Islet precursor cell (in vitro differentiated cells): ENCODE measurements at regions not wholly inside any gene's neighbourhood (a gene's known extent, or its start where the extent isn't known, plus 50 kb on each side); places are given as distances from the start of the nearest gene placed in this dataset.
A peak's percentile ranks its signal among the peaks of the same experiment; 100 is the strongest.

Experiments
- DNase-seq: peaks from one replicate; pipeline ENCODE4 v3.0.0-alpha.2; 2018

DNA sequence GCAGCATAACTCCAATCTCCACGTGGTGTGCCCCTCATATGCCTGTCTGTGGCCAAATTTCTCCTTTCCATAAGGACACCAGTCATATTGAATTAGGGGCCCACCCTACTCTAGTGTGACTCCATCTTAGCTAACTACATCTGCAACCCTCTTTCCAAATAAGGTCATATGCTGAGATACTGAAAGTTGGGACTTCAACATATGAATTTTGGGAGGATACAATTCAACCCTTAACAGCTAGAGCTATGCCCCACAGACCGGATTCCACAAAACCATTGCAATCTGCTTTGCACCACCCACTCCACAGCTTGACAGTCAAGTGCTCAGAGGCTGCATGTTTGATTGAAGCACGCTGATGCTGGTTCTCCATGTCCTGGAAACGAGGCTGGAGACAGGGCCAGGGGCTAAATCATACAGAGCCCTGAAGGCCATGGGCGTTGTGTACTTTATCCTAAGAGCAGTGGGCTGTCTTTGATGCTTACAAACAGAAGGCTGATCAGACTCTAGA is 122.8 kb downstream of the MTX3 start:
- DNase-seq: peak; percentile 34

DNA sequence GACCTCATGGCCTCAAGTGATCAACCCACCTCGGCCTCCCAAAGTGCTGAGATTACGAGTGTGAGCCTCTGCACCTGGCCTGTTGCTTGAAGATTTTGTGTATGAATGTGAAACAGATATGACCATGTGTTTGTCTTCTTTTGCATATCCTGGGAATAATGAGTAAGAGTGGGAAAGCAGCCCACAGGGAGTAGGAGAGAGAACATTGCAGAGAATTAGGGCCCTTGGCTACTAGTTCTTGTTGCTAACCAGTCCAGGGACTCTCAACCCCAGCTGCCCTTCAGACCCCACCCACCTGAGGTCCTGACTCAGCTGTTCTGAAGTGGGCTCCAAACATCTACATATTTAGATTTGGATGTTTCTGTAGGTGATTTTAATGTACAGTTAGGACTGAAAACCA is 125.5 kb downstream of the MTX3 start:
- peak; percentile 14 for DNase-seq

DNA sequence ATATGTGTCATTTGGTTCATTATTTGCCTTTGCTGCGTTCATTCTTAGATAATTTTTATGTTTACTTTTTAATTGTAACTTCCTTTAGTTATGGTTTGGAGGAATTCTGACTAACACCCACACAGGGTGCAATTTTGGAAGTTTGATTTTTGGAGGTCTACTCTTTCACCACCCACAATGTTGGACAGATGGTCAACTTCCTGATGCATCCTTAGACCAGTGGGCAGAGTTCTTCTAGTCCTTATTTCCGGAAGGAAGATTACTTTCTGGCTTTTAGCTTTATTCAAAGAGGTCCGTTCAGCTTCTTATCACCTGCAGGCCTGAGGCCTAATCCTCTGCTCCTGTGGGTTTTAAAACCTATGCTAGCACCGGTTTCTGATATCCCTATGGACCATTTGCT is 126.7 kb downstream of the MTX3 start:
- no peak for DNase-seq

DNA sequence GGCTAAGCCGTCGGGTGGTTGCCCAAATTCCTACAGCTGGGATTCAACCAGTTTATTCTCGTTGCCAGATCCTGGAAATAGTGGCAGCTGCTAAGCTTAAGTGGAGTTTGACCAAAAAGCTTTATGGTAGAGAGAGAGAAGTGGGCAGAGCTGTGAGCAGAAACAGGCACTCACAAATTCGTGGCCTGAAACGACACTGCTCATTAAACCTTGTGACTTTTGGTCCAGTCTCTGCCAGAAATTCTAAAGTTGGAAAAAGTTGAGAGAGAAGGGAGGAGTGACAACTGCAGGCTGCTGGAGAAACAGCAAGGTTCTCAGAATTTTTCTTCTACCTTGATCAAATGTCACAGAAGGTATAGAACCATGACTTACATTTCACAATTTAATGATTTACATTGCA is 131.5 kb downstream of the MTX3 start:
- peak; percentile 29 for DNase-seq

DNA sequence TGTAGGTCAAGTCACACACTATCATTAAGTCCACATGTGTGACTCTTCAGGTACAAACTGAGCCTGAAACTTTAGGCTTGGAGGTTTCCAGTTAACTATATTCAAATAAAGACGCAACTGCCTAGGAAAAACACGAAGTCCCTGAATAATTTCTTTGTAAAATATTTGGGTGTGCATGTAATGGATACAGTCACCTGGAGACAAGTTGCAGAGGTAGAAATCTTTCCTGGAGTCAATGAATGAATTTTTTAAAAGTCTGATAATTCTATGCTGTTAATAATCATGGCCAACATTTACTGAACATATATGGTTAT is 132.7 kb downstream of the MTX3 start:
- DNase-seq: no peak

DNA sequence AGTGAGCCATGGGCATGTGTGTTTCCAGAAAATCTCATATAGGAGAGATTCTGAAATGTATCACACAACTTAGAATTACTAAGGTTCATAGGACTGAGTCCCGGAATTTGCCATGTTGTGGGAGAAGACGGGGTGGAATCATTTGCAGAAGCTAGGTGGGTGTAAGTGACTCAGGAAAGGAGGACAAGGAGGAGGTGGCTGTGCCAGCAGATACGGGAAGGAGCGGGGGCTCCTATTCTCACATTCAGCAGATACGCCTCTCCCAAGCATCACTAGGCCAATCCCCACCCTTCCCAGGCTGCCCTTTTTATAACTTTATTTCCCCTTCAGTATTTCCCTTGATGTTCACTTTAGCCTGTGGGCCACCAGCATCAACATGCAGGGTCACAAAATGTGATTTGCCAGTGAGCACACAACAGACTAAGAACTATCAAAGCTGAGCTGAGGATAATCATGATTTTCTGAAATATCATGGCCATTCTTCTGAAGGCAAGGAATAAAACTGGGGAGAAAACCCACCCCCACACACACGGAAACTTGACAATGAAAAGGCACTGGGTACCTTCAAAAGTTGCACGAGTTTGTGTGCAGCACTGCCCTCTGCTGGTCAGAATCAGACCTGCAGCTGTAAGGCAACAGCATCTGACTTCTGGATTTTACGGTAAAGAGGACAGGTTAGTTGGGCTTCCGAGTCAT is 133.2 kb downstream of the MTX3 start:
- DNase-seq: peak; percentile 83

DNA sequence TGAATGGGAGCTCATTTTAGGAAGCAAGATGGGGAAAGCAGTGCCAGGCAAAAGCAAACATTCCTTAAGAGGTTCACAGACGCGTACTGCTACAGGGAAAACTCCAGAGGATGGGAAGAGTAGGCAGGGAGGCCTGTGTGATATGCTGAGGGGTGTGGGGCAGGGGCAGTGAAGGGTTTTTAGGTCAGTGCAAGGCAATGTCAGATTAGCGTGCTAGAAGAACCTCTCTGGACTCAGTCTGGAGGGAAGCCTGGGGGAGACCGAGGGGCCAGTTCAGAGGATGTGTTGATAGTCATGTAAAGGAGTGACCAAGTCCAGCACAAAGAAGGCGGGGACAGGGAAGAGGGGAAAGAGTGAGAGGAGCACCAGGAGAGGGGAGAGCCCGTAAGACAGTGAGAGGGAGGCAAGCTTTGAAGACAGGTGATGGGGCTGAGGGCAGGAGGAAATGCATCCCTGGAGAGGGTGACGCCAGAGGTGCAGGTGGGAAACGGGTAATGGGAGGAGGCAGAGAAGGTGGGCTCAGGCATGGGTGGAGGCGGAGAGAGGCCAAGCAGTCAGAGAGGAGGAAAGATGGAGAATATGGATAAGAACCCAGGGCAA is 134.5 kb downstream of the MTX3 start:
- peak; percentile 32 for DNase-seq

DNA sequence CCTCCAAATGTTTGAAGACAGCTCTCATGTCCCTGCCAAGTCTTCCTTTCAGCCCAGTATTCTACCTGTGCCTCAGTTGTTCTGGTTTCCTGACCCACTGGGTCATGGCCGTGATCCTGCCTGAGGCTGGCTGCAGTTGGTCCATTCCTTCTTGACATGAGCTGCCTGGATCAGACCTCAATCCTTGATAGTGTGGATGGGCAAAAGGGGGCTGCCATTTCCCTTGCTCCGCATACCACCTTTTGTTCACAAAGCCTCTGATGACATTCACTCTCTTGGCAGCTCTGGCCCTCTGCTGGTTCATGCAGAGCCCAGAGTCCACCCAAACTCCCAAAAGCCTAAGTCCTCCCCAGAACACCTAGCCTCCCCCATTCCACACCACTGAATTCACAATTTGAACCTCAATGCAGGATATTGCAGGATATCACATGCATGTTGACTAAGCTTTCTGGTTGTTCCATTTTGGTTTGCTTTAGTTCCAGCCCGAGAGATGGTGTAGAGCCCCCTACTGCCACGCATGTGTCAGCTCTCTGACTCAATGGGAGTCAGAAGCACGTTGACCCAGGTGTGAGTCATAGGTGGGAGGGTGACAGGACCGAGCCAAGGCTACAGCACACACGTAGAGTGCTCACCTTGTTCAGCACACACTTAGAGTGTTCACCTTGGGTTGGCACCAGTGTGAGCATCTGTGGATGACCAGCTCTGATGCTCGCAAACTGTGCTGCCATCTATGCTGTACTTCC is 137.2 kb downstream of the MTX3 start:
- DNase-seq: peak; percentile 66

DNA sequence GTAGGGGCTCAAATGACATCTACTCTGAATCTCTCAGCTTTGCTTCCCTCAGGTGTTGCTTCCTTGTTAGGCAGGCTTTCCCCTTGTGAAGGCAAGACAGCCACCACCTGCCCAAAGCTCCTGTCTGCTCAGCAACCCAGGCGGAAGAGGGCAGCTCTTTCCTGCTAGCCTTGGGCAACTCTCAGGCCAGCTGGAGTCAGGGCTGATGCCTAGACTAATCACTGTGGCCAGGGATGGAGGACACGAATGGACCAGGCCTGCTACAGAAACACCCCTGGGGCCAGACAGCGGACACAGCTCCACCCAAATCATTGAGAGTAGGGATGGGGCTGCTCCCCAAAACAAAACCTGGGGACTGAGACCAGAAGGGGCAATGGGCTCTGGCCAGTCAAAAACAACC is 138.0 kb downstream of the MTX3 start:
- DNase-seq: peak; percentile 55

DNA sequence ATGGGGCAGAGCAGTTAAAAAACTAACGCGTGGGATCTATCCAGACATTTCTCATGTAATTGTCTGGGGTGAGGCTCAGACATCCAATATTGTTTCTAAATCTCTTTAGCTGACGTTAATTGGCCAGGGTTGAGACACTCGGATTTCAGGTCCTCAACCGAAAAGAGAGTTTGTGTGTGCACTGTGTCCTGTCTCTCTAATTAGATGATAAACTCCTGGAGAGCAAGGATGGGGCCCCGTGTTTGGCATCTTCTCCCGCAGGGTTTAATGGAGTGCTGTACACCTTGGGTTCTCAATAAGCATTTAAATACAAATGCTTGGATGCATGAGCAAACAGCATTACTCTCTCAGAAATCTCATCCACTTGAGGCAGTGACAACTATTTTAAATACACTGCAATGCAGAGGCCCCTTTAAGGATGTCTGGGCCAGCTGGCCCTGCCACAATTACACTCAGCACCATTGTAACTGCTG is 139.6 kb downstream of the MTX3 start:
- peak; percentile 38 for DNase-seq

DNA sequence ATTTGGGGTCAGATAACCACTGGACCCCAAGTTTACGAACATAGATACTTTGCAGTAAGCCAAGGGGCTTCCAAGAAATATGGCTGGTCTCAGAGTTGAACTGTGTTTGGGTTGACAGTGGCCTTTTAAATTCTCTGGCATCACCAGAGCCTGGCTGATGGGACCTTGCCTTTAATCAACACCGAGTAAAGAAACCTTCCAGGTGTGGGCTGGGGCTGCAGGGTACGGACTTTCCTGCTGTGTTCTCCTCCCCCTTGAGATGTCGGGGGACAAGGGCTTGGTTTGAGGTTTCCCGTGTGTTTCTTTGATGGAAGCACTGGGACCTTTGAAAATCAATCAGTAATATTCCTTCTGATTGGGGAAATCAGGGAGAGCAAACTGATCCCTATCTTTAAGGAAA is 140.1 kb downstream of the MTX3 start:
- no peak for DNase-seq

DNA sequence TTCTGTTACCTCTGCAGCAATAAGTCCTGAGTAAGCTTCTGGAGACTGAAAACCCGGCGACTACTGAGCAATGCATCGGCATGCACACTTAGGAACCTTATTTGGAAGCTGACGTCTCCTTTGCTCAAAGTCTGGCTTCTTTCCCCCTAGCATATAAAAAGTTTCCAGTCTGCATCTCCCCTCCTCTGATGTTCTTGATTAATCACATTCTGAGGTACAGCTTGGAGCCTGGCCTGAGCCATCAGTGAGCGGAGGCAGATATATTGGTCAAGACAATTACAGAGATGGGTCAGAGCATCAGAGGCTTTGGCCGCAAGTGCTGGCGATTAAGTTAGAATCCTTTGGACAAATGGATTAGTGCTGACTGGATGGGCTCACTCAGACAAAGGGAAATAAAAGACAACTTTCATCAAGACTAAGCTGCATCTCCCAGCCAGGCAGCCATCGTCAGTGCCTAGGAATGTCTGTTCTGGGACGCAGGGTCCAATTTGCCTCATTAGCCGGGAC is 140.7 kb downstream of the MTX3 start:
- DNase-seq: peak; percentile 32

DNA sequence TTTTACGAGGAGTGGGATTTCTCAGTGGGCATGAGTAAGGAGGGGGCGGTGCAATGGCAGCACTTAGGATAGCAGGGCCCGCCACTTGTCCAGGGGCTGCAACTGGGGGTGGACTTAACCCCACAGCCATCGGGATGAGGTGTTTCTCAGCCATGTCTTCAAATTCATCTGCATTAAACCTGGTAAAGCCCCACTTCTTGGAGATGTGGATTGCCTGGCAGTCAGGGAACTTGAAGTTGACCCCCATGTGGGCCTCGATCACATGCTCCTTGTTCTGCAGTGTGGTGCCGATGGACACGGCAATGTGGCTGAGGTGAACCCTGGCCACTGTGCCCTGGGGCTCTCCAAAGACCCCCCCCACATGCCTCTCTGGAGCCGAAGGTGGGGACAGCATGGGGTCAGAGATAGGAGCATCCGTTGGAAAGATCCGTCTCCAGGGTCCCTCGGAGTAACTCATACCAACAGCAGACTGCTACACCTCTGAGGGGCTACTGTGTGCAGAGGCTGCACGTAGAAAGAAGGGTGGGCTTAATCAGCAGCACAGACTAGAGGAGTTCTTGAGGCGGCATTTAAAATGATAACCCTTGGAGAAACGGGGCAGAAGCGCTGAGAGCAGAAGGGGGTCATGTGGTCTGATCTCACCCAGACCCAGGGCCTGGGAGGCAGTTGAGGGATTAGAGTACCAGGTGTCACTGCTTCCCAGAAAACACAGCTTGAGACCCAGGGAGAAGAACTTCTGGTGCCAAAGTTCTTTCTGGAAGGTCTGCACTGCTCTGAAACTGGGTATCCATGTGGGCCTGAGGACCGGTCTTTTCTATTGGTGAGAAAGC is 141.4 kb downstream of the MTX3 start:
- peak; percentile 38 for DNase-seq
